Fibroblast of peridontal ligament (primary cell): ENCODE measurements at regions not wholly inside any gene's neighbourhood (a gene's known extent, or its start where the extent isn't known, plus 50 kb on each side); places are given as distances from the start of the nearest gene placed in this dataset.
A peak's percentile ranks its signal among the peaks of the same experiment; 100 is the strongest.

Experiments used
- DNase-seq: peaks from one replicate; pipeline ENCODE4 v3.0.0-alpha.2; 2010; ENCODE audit errors: extremely low read depth

DNA sequence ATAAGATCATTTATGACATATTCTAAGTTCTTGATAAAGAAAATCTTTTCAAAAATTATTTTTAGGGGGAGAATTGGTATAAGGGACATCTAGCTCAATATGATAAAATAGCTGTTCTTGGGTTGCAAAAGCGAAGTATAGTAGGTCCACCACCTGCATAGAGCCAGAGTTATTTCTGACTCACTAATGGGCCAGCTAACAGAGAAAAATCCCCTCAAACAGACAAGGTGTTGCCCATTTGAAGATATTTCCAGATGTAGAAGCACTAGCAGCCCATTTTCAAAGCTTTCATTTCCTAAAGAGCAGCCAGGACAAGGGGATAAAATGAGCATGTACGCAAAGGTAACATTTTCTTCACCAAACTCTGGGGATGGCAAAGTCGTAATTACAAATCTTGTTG, 165.7 kb upstream of the FN1 start:
- no peak for DNase-seq

DNA sequence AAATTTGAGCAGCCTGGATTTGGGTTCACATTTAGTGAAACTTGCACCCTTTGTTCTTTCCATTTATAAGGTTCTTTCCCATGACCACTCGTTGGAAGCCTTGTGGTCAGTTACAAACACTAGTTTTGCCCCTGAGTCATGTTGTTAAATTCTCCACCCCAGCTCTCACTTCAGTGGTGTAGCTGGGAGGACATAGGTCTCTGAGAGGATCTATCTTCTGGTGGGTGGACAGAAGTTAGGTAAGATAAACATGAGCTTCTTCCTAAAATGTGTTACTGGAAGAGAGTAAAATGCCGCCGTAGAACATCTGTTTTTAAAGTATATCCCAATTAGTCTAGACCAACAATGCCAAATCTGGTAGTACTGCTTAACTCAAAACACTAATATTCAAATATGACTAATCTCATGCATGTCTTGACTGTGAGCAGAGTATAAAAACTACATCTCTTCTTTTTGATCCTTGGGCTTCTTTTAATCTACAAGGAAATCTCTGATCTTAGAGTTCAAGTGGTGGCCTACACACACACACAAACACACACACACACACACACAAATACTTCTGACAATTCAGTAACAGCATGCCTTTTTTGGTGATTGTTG, 162.6 kb upstream of the FN1 start:
- DNase-seq, result peak; percentile 91

DNA sequence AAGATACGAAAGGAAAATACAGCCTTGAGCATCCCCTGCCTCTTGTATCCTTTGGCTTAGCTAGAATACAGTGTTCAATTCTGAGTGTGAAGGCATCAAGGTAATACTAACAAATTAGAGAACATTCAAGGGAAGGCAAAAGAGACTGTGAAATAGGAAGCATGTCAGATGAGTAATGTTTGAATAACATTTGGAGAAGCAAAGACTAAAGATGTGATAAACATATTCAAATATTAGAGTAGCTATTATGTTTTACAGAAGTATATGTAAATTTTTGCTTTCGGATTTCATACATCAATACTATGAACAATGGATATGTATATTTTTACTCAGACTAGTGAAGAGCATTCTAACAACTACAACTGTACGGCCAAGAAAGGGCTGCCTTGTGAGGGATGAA, 161.7 kb upstream of the FN1 start:
- no peak for DNase-seq

DNA sequence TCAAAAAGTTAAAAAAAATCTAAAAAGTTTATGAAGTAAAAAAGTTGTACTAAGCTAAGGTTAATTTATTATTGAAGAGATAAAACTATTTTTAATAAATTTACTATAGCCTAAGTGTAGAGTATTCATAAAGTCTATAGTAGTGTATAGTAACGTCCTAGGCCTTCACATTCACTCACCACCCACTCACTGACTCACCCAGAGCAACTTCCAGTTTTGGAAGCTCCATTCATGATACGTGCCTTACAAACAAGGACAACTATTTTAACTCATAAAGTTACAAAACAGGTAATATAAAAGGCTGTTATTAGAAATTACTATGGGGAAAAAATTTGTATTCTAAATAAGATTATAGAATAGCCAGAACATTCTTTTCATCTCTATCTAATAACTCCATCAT, 158.9 kb upstream of the FN1 start:
- DNase-seq, result no peak

DNA sequence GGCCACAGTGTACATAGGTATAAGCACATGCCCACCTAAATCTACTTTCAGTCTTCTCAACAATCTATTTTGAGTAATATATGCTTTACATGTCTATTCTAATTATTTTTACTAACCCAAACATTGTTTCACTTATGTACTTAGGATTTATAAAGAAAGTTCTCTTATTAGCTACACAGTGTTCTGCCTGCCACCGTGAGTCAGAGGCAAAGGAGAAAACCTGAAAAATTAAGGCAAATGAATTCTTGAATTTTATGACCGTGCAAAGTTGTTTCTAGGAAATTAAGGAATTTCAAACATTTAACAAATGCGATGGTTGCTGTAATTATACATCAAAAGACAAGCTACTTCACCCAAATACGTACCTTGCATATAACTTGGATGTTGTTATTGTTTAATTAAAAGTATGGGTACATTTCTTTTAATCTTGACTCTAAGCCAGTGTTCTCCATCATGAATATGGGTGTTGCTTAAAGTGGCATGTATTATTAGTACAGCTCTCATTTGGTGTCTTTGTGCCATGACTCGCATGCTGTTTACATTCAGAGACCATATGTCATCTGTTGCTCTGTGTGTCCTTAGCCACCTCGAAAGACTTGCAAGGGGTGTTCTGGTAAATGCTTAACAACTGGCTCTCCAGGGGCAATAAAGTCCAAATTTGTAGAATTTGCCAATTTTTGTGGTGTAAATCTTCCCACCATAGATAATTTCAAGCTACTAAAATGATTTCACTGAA, 154.3 kb upstream of the FN1 start:
- no peak for DNase-seq

DNA sequence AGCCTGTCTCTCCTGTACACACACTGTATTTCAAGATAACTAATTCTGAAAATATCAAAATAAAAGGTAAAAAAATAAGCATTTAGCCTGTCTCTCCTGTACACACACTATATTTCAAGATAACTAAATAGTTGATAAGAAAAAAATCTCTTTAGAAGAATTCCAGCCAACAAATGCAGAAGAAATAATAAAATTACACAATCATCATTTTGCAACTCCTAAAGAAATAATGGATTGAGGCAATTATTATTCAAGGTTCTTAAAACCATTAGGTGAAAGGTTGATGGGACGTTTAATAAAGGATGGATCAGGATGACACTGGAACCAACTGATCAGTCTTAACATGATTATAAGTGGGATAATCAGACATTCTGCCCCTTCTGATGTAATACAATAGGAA, 148.0 kb upstream of the FN1 start:
- DNase-seq, result no peak

DNA sequence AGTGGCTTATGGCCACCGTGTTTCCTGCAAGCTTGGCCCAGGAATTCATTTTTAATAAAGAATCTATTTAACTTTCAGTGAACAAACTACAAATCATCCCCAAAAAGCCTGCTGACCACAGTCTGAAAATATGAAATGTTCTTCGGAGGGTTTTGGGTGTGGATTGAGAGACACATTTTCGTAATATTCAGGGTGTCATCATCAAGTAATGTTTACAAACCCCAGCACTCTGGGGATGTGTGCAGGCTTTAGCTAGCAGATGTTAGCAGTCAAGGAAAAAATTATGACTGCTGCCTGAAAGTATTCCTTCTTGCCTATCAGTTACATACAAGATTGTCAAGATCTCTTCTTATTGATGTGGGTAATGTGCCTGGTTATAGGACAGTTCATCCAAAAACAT, 143.9 kb upstream of the FN1 start:
- DNase-seq, result peak; percentile 98

DNA sequence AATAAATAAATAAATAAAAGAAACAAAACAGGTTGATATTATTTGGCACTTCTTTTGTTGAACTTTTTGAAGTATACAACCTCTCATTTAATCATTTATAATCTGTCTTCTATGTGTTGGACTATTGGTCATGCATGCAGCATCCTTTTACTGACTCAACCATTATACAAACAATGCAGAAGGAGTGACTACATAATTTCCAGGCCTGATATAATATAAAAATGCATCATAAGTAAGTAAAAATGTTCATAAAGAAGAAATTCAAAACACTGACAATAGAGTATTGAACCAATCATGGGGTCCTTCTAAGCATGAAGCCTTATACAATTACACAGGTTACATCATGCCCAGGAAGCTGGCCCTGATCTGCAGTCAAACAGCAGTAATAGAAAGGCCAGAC, 141.5 kb upstream of the FN1 start:
- DNase-seq, result peak; percentile 34

DNA sequence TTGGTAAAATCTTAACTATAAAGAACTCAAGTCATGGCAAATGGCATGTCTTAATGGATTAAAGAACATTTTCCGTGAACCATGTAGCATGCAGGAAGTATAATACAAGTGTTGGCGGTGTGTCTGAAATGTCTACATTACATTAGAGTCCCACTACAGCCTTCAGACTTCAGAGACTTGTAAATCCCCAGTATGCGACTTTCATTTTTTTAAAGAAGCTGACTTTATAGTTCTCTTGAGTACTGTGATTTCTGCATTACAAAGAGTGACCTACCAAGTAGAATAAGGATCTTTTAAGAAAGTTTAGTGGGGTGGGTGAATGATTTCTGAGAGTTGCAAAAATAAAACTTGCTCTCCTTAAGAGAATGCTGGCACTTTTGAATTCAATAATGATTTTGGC, 140.7 kb upstream of the FN1 start:
- DNase-seq, result no peak

DNA sequence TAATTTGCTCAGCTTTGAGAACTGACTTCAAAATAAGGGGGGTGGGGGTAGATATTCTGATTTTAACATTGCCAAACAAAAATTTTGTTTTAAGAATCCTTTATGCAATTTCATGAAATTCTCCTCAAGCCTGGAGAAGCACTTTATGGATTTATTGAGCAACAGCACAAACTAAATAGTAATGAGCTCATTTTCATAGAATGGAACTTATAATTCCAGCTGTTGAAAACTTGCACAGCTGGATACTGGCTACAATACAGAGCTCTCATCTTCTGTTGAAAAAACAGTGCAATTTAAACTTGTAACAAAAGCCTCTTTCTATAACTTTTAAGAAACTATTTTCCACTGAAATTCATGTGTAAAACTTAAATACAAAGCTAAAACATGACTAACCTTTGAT, 137.6 kb upstream of the FN1 start:
- peak; percentile 65 for DNase-seq

DNA sequence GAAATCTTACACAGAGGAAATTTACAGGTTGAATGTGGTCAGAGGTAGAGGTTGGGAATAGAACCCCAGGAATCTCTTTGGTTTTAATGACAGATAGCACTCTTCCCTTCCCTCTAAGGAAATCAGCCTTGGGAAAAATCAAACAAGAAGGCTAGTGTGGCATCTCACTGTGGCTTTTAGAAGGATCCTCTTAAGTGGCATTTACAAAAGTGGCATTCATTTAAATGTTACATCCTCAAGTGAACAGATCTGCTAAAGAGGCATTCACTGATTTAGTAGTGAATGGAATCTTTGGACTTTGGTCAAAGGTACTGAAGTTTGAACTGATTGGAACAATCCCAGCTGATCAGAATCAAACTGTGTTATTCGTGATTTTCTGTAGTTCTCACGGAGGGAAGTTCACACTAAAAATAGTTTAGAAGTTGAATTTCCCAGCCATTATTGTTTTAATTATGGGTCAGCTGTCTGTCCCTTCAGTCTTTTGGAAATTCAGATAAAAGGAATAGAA, 136.5 kb upstream of the FN1 start:
- DNase-seq, result no peak

DNA sequence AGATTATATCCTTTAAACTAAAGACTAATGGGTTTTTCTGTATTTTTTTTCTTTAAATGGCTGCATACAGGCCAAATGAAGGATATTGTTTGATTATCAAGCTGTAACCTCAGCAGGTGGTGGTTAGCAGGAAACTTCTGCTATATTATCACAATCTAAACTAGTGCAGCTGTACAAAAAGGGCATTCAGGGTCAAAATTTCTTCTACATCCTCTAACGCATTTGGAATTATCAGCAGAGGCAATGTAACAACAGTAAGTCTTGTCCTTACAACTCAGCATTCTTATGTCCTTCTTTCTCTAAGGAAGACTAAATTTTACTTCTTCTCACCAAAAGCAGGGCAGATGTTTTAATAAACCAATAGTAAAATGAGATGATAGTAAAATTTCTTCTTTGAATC, 135.8 kb upstream of the FN1 start:
- no peak for DNase-seq

DNA sequence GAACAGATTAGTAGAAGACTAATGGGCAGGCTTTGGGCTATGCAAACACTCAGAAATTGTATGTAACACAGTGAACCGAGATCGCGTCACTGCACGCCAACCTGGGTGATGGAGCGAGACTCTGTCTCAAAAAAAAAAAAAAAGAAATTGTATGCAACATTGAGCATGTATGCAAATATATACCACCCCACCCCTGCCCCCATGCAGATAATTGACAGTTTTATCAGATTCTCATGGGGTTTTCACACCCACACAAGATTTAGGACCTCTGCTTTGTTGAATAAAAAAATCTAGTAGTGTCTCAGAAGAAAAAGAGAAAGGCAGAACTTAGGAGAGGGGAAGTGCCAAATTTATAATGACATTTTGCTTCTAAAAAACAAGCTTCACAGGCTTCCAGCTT, 131.6 kb upstream of the FN1 start:
- DNase-seq, result no peak

DNA sequence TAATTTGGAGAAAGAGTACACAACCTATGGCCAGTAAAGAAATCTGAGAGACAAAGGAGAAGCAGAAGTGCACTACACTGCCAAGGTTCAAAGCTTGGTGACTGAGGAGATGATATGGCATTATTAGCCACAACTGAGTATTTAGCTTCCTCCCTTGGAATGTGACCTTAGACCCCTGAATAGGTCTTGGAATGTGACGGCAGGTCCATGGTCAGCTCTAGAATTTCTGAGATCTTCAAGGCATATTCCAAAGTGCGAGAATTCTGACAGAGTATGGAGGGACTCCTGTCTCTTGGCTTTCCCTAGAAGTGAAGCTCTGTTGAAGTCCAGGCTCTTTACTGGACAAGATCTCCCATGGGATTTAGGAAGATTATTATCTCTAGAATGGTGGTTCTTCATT, 130.0 kb upstream of the FN1 start:
- no peak for DNase-seq

DNA sequence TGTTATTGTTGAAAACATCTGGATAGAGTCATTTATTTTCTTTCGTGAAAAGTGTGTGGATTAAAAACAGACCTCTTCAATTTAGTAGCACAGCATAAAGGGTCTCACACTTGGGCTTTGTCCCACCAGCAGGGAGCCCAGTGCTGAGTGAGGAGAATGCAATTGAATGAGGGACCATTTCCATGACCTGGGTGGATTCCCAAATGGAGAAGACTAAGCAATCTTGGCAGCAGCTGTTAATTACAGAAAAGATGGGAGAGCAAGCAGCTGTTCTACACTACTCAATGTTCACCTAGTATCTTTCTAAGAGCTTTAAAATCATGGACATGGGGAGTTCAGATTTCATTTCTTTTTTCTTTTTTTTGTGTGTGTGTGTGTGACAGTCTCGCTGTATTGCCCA, 121.8 kb upstream of the FN1 start:
- no peak for DNase-seq

DNA sequence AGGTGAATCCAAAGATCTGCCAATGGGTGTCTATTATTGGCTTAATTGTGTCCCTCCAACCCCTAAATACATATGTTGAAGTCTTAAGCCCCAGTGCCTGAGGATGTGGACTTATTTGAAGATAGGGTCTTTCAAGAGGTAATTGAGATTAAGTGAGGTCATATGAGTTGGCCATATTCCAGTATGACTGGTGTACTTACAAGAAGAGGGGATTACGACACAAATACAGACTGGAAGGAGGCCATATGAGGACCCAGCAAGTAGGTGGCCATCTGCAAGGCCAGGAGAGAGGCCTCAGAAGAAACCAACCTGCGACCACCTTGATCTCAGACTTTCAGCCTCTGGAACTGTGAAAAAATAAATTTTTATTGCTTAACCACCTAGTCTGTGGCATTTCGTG, 121.1 kb upstream of the FN1 start:
- peak; percentile 37 for DNase-seq

DNA sequence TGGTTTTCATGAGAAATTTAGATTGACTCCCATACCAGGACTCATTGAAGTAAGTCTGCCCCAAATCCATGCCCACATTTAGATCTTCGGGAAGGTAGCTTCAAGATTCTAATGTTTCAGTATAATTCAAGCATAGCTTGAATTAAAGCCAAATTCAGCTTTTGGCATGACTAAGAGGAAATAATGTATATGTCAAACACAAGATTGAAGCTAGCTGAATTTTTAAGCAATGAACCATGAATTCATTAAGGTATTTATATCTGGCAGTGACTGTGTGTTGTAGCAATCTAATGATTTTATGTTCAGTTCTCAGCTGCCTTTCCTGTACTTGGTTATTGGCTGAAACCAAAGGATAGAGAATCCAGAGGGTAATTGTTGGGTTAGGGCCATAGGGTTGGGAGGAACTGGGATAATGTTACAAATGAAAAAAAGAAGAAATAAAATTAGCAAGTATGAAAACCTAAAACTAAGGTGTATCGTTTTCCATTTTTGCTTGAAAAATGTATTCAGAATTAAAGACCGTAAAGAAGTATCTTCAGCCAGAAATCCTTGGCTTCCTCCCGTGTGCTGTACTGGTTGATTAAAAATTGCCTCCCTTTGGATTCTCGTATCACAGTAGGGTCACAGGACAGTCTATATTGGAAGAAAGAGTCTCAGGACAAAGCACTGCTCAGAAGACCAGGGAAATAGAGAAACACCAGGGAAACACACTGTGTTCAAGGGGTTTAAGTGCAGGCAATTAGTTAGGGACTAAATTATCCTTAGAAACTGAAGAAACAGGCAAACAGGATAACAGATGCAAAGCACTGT, 119.0 kb upstream of the FN1 start:
- peak; percentile 48 for DNase-seq

DNA sequence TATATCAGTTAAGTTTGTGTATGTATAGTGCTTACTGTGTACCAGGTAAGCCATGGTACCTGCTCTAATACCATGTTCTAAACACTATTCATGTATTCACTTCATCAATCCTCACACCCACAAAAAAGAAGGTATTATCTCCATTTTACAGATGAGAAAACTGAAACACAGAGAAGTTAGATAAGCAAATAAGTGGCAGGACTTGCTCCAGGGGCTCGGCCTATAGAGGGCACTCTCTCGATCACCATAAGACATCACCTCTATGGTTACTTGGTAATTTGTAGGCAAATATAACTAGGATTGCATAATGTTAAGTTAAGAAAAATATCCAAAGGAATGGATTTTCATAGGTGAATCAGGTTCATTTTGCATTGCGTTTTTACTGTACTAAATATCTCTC, 118.1 kb upstream of the FN1 start:
- DNase-seq, result no peak

DNA sequence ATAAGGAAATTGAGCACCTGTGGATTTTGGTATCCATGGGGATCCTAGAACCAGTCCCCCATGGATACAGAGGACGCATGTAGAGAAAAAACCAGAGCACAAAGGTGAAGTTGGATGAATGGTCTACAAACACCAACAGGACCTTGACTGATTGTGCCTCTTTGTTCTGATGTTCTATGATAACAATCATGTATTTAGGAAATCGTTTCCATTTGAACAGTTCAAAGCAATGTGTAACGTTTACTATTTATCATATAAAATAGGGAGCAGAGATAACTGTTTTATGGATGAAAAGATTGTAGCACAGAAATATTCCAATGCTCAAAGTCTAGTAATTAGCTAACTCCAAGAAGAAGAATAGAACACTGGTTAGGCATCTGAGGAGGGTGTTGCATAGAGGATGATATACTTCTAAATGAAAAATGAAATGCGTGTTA, 116.3 kb upstream of the FN1 start:
- no peak for DNase-seq

DNA sequence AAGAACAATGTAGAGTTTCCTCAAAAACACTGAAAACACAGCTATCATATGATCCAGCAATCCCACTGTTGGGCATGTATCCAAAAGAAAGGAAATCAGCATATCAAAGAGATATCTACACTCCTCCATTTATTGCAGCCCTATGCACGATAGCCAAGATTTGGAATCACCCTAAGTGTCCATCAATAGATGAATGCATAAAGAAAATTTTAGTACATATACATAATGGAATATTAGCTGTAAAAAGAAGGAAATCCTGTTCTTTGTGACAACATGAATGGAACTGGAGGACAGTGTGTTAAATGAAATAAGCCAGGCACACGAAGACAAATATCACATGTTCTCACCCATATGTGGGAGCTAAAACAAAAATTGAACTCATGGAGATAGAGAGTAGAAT, 114.5 kb upstream of the FN1 start:
- DNase-seq, result no peak

DNA sequence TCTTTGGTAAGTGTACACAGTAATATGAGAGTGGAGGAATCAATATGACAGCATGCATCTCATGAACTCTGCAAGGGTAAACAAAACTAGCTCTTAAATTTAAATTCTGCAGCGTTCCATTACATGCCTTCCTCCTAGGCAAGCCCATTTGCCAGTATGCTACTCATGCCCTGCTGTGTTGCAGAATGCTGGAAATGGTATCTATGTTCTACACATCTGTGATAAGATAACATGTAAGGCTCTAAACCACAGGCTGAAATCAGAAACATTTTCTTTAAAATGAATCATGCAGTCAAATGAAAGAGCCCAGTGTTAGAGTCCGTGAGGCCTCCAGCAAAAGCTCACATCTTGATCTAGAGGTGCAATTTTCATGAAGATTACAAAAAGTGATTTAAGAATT, 112.8 kb upstream of the FN1 start:
- peak; percentile 84 for DNase-seq

DNA sequence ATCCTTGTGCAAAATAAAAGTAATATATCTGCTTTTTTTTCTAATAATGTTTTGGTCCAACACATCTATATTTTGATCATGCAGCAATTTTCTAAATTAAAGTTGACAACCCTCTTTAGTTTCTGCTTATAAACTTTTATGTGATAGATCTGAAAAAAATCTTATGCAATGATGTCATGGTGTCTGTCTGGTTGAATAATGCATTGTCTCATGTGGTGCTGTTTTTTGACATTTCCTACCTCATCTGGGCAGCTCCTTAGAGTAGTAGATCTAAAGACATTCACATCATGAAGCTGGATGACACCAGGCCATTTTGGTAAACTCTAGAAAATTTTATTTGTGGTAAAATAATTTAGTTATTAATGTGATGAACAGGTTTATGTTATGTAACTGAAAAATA, 106.8 kb upstream of the FN1 start:
- no peak for DNase-seq

DNA sequence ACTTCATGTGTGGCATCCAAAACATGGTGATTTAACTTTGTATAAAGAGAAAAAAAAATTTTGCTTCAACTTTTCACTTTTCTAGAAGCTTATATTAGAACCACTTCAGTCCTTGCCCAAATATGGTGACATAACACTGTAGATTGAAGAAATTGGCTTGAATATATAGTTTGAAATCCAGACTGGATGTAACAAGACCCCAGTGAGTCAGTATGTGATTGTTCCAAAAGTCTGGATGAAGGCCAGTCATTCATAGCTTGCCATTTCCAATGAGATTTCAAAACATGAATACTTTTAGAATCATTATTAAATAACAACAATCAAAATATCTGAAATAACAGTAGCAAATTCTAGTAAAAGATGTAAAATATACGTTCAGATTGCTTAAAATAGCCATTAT, 104.8 kb upstream of the FN1 start:
- peak; percentile 99 for DNase-seq
